ENCODE measurements at regions not wholly inside any gene's neighbourhood (a gene's known extent, or its start where the extent isn't known, plus 50 kb on each side); places are given as distances from the start of the nearest gene placed in this dataset.
"Not testable (repeated sequence)": the region's sequence is repeated elsewhere in the genome, so short reads cannot be mapped to it uniquely, and the experiment has no call there.

DNA sequence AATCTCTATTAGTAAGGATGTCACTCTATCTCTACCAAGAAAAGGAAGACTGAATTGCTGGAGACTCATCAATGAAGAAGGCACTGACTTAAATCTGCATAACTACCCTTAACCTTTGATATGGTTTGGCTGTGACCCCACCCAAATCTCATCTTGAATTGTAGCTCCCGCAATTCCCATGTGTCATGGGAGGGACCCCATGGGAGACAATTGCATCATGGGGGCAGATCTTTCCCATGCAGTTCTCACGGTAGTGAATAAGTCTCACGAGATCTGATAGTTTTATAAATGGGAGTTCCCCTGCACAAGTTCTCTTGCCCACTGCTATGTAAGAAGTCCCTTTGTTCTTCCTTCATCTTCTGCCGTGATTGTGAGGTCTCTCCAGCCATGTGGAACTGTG lies 73.4 kb upstream of the PPM1H start:
- POLR2A ChIA-PET: no interaction called here

DNA sequence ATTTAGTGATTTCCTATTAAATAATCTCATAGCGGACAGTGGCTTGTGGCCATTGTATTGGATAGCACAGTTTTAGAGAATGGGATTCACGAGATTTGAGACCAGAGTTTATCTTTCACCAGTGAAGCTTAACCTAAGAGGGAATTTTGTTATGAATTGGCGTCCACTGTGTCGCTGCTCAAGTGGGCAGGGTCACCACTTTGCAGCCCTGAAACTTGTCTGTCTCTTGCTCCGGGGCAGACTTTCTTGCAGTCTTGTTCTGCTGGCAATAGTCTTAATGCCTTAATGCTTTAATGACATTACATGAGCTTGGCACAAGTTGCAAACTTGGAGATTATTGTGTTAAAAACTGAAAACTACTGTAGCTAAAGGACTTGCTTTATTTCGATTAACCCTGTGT lies 72.8 kb upstream of the PPM1H start:
- H3K9me3 Mint-ChIP-seq: no peaks in the 10 kb centered on the region
- H3K27ac Mint-ChIP-seq: no peak overlapping the region
- no peak overlapping the region for H3K4me3 Mint-ChIP-seq
- H3K4me1 Mint-ChIP-seq: no peaks in the 10 kb centered on the region
- ATAC-seq (ENCODE audit: low read depth) (no peak), DNase-seq (no peak)
- intact Hi-C loops (cut with micrococcal nuclease): no loop called here
- ChIA-PET CTCF (no interaction called here), POLR2A (no interaction called here)
- H3K27me3 Mint-ChIP-seq: no peaks in the 10 kb centered on the region
- no peaks in the 10 kb centered on the region for H3K36me3 Mint-ChIP-seq (ENCODE audit: low read depth)
- TF ChIP-seq, protein P1, sequence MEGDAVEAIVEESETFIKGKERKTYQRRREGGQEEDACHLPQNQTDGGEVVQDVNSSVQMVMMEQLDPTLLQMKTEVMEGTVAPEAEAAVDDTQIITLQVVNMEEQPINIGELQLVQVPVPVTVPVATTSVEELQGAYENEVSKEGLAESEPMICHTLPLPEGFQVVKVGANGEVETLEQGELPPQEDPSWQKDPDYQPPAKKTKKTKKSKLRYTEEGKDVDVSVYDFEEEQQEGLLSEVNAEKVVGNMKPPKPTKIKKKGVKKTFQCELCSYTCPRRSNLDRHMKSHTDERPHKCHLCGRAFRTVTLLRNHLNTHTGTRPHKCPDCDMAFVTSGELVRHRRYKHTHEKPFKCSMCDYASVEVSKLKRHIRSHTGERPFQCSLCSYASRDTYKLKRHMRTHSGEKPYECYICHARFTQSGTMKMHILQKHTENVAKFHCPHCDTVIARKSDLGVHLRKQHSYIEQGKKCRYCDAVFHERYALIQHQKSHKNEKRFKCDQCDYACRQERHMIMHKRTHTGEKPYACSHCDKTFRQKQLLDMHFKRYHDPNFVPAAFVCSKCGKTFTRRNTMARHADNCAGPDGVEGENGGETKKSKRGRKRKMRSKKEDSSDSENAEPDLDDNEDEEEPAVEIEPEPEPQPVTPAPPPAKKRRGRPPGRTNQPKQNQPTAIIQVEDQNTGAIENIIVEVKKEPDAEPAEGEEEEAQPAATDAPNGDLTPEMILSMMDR (IDR thresholded peaks at IDR 0.05): no peak

More for the DNA sequence above, 73.4 kb upstream of the PPM1H start:
- ATAC-seq (ENCODE audit: low read depth) (no peak), DNase-seq (no peak)
- Mint-ChIP-seq H3K4me1 (no peaks in the 10 kb centered on the region), H3K9me3 (no peaks in the 10 kb centered on the region), H3K27ac (no peak overlapping the region), H3K27me3 (no peaks in the 10 kb centered on the region), H3K4me3 (no peak overlapping the region), H3K36me3 (ENCODE audit: low read depth) (no peaks in the 10 kb centered on the region)
- CTCF ChIA-PET: no interaction called here
- TF ChIP-seq, protein P1 (IDR thresholded peaks at IDR 0.05): no peak
- intact Hi-C loops (cut with micrococcal nuclease): no loop called here

DNA sequence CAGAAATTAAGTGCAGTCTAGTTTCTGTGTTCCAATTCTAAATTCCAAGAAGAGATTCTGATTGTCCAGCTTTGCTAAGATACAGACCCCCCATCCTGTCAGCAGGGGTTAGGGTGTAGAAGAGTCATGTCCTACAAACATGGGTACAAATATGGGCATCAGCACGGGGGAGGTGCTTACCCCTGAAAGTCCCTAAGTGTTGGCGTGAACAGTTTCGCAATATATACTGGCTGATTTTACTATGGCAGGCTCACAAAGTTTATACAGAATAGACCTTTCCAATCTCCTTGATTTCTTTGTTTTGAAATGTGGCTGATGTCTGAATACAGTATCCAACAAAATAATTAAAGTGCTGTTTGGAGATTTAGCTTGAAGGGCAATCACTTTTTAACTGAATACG lies 71.6 kb upstream of the PPM1H start:
- intact Hi-C loops (cut with micrococcal nuclease): no loop called here
- no peaks in the 10 kb centered on the region for H3K9me3 Mint-ChIP-seq
- no peaks in the 10 kb centered on the region for H3K27me3 Mint-ChIP-seq
- TF ChIP-seq, protein P1 (IDR thresholded peaks at IDR 0.05): no peak
- CTCF ChIA-PET: no interaction called here
- ATAC-seq (ENCODE audit: low read depth) (no peak), DNase-seq (no peak)
- no peaks in the 10 kb centered on the region for H3K36me3 Mint-ChIP-seq (ENCODE audit: low read depth)
- no peak overlapping the region for H3K4me3 Mint-ChIP-seq
- POLR2A ChIA-PET: no interaction called here
- H3K27ac Mint-ChIP-seq: no peak overlapping the region
- no peaks in the 10 kb centered on the region for H3K4me1 Mint-ChIP-seq

DNA sequence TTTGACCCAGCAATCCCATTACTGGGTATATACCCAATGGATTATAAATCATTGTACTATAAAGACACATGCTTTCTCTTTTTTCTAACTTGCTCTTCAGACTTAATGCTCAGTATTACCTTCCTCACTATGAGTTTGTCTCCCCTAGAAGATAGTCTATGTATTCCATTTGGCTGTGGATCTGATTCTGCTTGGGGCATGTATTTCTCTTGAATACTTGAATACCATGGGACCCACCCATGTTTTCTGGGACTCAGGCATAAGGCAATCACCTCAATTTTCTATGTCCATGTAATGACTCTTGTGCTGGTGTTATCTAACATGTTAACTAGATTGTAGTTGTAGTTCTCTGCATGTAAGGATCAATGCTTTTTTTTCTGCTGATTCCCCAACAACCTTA lies 70.4 kb upstream of the PPM1H start:
- ChIA-PET CTCF (no interaction called here), POLR2A (no interaction called here)
- Mint-ChIP-seq H3K27ac (no peak overlapping the region), H3K4me3 (no peak overlapping the region), H3K27me3 (no peaks in the 10 kb centered on the region), H3K9me3 (no peaks in the 10 kb centered on the region), H3K36me3 (ENCODE audit: low read depth) (no peaks in the 10 kb centered on the region), H3K4me1 (no peaks in the 10 kb centered on the region)
- TF ChIP-seq, protein P1 (IDR thresholded peaks at IDR 0.05): no peak
- intact Hi-C loops (cut with micrococcal nuclease): no loop called here
- ATAC-seq (ENCODE audit: low read depth) (no peak), DNase-seq (no peak)

DNA sequence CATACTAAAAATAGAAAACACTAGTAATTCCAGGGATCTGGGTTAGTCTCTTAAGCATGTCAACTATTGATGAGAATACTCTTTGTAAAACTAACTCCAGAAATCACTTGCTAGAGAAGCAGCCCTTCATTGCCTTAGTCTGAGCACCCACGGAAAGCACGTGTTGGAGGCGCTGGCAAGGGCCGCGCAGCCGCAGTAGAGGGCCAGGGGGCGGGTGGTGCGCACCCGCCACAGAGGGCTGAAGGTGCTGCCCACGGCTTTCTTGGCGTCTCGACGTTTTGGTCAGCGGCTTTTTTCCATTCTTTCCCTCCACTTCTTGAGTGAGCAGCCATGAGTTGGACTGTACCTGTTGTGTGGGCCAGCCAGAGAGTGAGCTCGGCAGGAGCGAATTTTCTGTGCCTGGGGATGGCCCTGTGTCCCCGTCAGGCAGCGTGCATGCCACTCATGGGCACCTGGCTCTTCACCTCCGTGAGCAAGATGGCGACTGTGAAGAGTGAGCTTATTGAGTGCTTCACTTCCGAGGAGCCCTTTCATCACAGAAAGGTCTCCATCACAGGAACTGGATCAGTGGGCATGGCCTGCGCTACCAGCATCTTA lies 68.4 kb upstream of the PPM1H start:
- ChIA-PET POLR2A (no interaction called here), CTCF (no interaction called here)
- TF ChIP-seq, protein P1 (IDR thresholded peaks at IDR 0.05): no peak
- H3K9me3 Mint-ChIP-seq: no peaks in the 10 kb centered on the region
- intact Hi-C loops (cut with micrococcal nuclease): no loop called here
- H3K27me3 Mint-ChIP-seq: no peaks in the 10 kb centered on the region
- H3K4me3 Mint-ChIP-seq: no peak overlapping the region
- no peak overlapping the region for H3K27ac Mint-ChIP-seq
- H3K4me1 Mint-ChIP-seq: no peaks in the 10 kb centered on the region
- DNase-seq (no peak), ATAC-seq (ENCODE audit: low read depth) (no peak)
- H3K36me3 Mint-ChIP-seq (ENCODE audit: low read depth): no peaks in the 10 kb centered on the region

DNA sequence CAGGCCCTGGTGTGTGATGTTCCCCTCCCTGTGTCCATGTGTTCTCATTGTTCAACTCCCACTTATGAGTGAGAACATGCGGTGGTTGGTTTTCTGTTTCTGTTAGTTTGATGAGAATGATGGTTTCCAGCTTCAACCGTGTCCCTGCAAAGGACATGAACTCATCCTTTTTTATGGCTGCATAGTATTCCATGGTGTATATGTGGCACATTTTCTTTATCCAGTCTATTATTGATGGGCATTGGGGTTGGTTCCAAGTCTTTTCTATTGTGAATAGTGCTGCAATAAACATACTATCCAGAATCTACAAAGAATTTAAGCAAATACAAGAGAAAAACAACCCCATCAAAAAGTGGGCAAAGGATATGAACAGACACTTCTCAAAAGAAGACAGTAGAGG lies 67.1 kb upstream of the PPM1H start:
- DNase-seq; H3K4me3 Mint-ChIP-seq; H3K27ac Mint-ChIP-seq; H3K27me3 Mint-ChIP-seq; H3K36me3 Mint-ChIP-seq (ENCODE audit: low read depth); POLR2A ChIA-PET; ATAC-seq (ENCODE audit: low read depth); H3K4me1 Mint-ChIP-seq; intact Hi-C loops (cut with micrococcal nuclease); CTCF ChIA-PET; H3K9me3 Mint-ChIP-seq: not testable (repeated sequence)
